H9 (cell line): ENCODE measurements at regions not wholly inside any gene's neighbourhood (a gene's known extent, or its start where the extent isn't known, plus 50 kb on each side); places are given as distances from the start of the nearest gene placed in this dataset.

Experiments
- DNase-seq: peaks from one replicate; pipeline ENCODE4 v3.0.0-alpha.2; 2017
- H2AFZ ChIP-seq: one replicate; pipeline ENCODE4 v1.6.1; 2013; ENCODE audit warnings: mild to moderate bottlenecking, low read length, control low read depth, moderate library complexity
- H2AK5ac ChIP-seq: 2 replicates; pipeline ENCODE4 v1.6.1; 2013; ENCODE audit warnings: low read length, control low read depth, mixed read lengths; ENCODE audit not compliant: insufficient read length
- H2BK120ac ChIP-seq: one replicate; pipeline ENCODE4 v1.6.1; 2013; ENCODE audit warnings: low read depth, mild to moderate bottlenecking, low read length, control low read depth, inconsistent platforms; ENCODE audit not compliant: poor library complexity, severe bottlenecking
- H2BK12ac ChIP-seq: 2 replicates; pipeline ENCODE4 v1.6.1; 2013; ENCODE audit warnings: low read length, control low read depth, mixed read lengths, low read depth; ENCODE audit not compliant: insufficient read length
- H2BK15ac ChIP-seq: 2 replicates; pipeline ENCODE4 v1.6.1; 2013; ENCODE audit warnings: low read depth, low read length, control low read depth
- H2BK20ac ChIP-seq: one replicate; pipeline ENCODE4 v1.6.1; 2013; ENCODE audit warnings: low read depth, mild to moderate bottlenecking, low read length, control low read depth, inconsistent platforms; ENCODE audit not compliant: poor library complexity, severe bottlenecking
- H2BK5ac ChIP-seq: 2 replicates; pipeline ENCODE4 v1.6.1; 2013; ENCODE audit warnings: low read length, control low read depth, mixed read lengths; ENCODE audit not compliant: insufficient read length
- H3K14ac ChIP-seq: 2 replicates; pipeline ENCODE4 v1.6.1; 2013; ENCODE audit warnings: low read length, control low read depth; ENCODE audit not compliant: insufficient read depth
- H3K18ac ChIP-seq: 2 replicates; pipeline ENCODE4 v1.6.1; 2013; ENCODE audit warnings: low read depth, mild to moderate bottlenecking, mixed read lengths, low read length, control low read depth; ENCODE audit not compliant: insufficient read length
- H3K23ac ChIP-seq: 2 replicates; pipeline ENCODE4 v1.6.1; 2013; ENCODE audit warnings: low read length, control low read depth, mixed read lengths, low read depth; ENCODE audit not compliant: insufficient read length
- H3K23me2 ChIP-seq: 2 replicates; pipeline ENCODE4 v1.6.1; 2013; ENCODE audit warnings: low read depth, mild to moderate bottlenecking, mixed read lengths, low read length, control low read depth; ENCODE audit not compliant: insufficient read length, poor library complexity, severe bottlenecking
- H3K27ac ChIP-seq: 2 replicates; pipeline ENCODE4 v1.5.1; 2013; ENCODE audit warnings: low read length, control low read depth, mixed read lengths, low read depth; ENCODE audit not compliant: insufficient read length
- H3K27me3 ChIP-seq: 2 replicates; pipeline ENCODE4 v1.6.1; 2013; ENCODE audit warnings: low read length, control low read depth, inconsistent platforms; ENCODE audit not compliant: insufficient read depth
- H3K4ac ChIP-seq: 2 replicates; pipeline ENCODE4 v1.6.1; 2013; ENCODE audit warnings: low read depth, mild to moderate bottlenecking, control low read depth, inconsistent platforms, low read length, moderate library complexity
- H3K4me1 ChIP-seq: 2 replicates; pipeline ENCODE4 v1.6.1; 2013; ENCODE audit warnings: low read length, control low read depth, inconsistent platforms; ENCODE audit not compliant: insufficient read depth
- H3K4me2 ChIP-seq: 2 replicates; pipeline ENCODE4 v1.6.1; 2013; ENCODE audit warnings: low read length, control low read depth, mixed read lengths; ENCODE audit not compliant: insufficient read length, insufficient read depth
- H3K56ac ChIP-seq: 2 replicates; pipeline ENCODE4 v1.6.1; 2013; ENCODE audit warnings: low read depth, mild to moderate bottlenecking, mixed read lengths, low read length, control low read depth; ENCODE audit not compliant: insufficient read length
- H3K79me1 ChIP-seq: 2 replicates; pipeline ENCODE4 v1.6.1; 2013; ENCODE audit warnings: low read depth, mild to moderate bottlenecking, moderate library complexity, low read length, control low read depth, inconsistent platforms; ENCODE audit not compliant: insufficient read depth, poor library complexity, severe bottlenecking
- H3K79me2 ChIP-seq: 2 replicates; pipeline ENCODE4 v1.6.1; 2013; ENCODE audit warnings: low read length, control low read depth, inconsistent platforms; ENCODE audit not compliant: insufficient read depth
- H3K9ac ChIP-seq: 2 replicates; pipeline ENCODE4 v1.6.1; 2013; ENCODE audit warnings: low read length, control low read depth, mixed read lengths; ENCODE audit not compliant: insufficient read length; ENCODE audit errors: extremely low read depth
- H3K9me3 ChIP-seq: one replicate; pipeline ENCODE4 v1.6.1; 2013; ENCODE audit warnings: low read depth, low read length, inconsistent platforms; ENCODE audit not compliant: control insufficient read depth
- H3T11ph ChIP-seq: one replicate; pipeline ENCODE4 v1.6.1; 2013; ENCODE audit warnings: mild to moderate bottlenecking, low read length, control low read depth, inconsistent platforms
- H4K20me1 ChIP-seq: one replicate; pipeline ENCODE4 v1.6.1; 2013; ENCODE audit not compliant: control insufficient read depth, insufficient read length, insufficient read depth
- H4K5ac ChIP-seq: 2 replicates; pipeline ENCODE4 v1.6.1; 2013; ENCODE audit warnings: low read depth, mild to moderate bottlenecking, mixed read lengths, low read length, control low read depth; ENCODE audit not compliant: insufficient read length
- H4K8ac ChIP-seq: replicated peaks from 2 replicates; pipeline ENCODE4 v1.6.1; 2013; ENCODE audit warnings: low read length, control low read depth, mixed read lengths, low read depth; ENCODE audit not compliant: insufficient read length
- H4K91ac ChIP-seq: 2 replicates; pipeline ENCODE4 v1.6.1; 2013; ENCODE audit warnings: low read depth, mild to moderate bottlenecking, moderate library complexity, mixed read lengths, low read length, control low read depth; ENCODE audit not compliant: insufficient read length
- H3K27ac Mint-ChIP-seq, 3 experiments: 2 replicates in 2 of 3; 3 replicates in 1 of 3; pipeline ENCODE4 v1.8.0; 2020 to 2021; ENCODE audit warnings: mixed read lengths in 3 of 3, mild to moderate bottlenecking in 1 of 3, moderate library complexity in 1 of 3
- H3K27me3 Mint-ChIP-seq: 2 replicates; pipeline ENCODE4 v1.8.0; 2021; ENCODE audit warnings: low read depth, mild to moderate bottlenecking, moderate library complexity, mixed read lengths
- H3K36me3 Mint-ChIP-seq, 3 experiments: 2 replicates in 2 of 3; 3 replicates in 1 of 3; pipeline ENCODE4 v1.8.0; 2020 to 2021; ENCODE audit warnings: low read depth in 3 of 3, mixed read lengths in 3 of 3; ENCODE audit not compliant: insufficient read depth in 1 of 3
- H3K4me1 Mint-ChIP-seq, 2 experiments: 2 replicates each; pipeline ENCODE4 v1.8.0; 2020; ENCODE audit warnings: mixed read lengths in 2 of 2
- H3K4me3 Mint-ChIP-seq, 2 experiments: 2 replicates in 1 of 2; 3 replicates in 1 of 2; pipeline ENCODE4 v1.8.0; 2020 to 2021; ENCODE audit warnings: mild to moderate bottlenecking in 2 of 2, mixed read lengths in 2 of 2, moderate library complexity in 1 of 2
- H3K9me3 Mint-ChIP-seq, 2 experiments: 2 replicates in 1 of 2; 3 replicates in 1 of 2; pipeline ENCODE4 v1.8.0; 2020; ENCODE audit warnings: mild to moderate bottlenecking in 2 of 2, mixed read lengths in 2 of 2, moderate library complexity in 1 of 2
- WGBS: extraction: QIAGEN DNeasy Blood & Tissue Kit; methylation state at CpG from one replicate; pipeline ENCODE4 v1.1.7; 2013; ENCODE audit warnings: missing lambda C conversion rate, low lambda C conversion rate, mixed read lengths; ENCODE audit not compliant: insufficient read length; ENCODE audit errors: extremely low coverage; 5-methylcytosine and 5-hydroxymethylcytosine counted together
- TF ChIP-seq, protein P1 (sequence below): fragments of 200-600 bp; sonication (generic); conservative IDR thresholded peaks from 3 replicates; pipeline ENCODE4 v1.8.0; 2021; ENCODE audit warnings: antibody characterized with exemption, mild to moderate bottlenecking

DNA sequence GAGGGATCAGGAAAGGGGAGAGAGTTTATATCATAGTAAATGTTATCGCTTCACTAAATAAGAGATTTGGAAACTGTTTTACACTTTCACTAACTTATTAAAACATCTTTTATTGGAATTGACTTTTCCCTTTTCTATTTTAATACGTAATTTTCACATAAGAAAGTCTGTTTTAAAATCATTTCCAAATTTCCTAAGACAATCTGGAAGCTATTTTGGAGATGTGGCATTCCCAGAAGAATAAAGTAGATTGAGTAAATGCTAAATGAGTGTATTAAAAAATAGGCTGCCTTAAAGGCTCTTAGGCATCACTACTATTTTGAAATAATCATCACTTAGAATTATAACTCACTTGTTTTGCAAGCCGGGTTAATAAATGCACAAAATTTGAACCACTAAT, 763.5 kb downstream of the EDEM1 start:
- no CpG with 5 or more reads among the region's 3 CpGs for WGBS
- Histone ChIP-seq H3K4me1 (no peaks in the 10 kb centered on the region), H3K23ac (no peak overlapping the region), H3K27ac (no peak overlapping the region), H3K18ac (no peak overlapping the region), H3K9ac (no peak overlapping the region), H4K8ac (no peak overlapping the region), H4K20me1 (no peaks in the 10 kb centered on the region), H3K27me3 (no peaks in the 10 kb centered on the region), H3K79me2 (no peaks in the 10 kb centered on the region), H3T11ph (no peak overlapping the region), H2BK12ac (no peak overlapping the region), H2BK120ac (no peak overlapping the region), H2BK5ac (no peak overlapping the region), H3K4me2 (no peak overlapping the region), H2BK20ac (no peak overlapping the region), H3K79me1 (no peaks in the 10 kb centered on the region), H3K23me2 (no peaks in the 10 kb centered on the region), H3K9me3 (no peaks in the 10 kb centered on the region), H4K91ac (no peak overlapping the region), H4K5ac (no peak overlapping the region), H3K14ac (no peak overlapping the region), H3K4ac (no peak overlapping the region), H2AK5ac (no peak overlapping the region), H3K56ac (no peak overlapping the region), H2AFZ (no peak overlapping the region), H2BK15ac (no peak overlapping the region)
- H3K4me1 Mint-ChIP-seq, result no peaks in the 10 kb centered on the region
- no peaks in the 10 kb centered on the region for H3K9me3 Mint-ChIP-seq
- no peak overlapping the region for H3K4me3 Mint-ChIP-seq
- TF ChIP-seq, protein P1, sequence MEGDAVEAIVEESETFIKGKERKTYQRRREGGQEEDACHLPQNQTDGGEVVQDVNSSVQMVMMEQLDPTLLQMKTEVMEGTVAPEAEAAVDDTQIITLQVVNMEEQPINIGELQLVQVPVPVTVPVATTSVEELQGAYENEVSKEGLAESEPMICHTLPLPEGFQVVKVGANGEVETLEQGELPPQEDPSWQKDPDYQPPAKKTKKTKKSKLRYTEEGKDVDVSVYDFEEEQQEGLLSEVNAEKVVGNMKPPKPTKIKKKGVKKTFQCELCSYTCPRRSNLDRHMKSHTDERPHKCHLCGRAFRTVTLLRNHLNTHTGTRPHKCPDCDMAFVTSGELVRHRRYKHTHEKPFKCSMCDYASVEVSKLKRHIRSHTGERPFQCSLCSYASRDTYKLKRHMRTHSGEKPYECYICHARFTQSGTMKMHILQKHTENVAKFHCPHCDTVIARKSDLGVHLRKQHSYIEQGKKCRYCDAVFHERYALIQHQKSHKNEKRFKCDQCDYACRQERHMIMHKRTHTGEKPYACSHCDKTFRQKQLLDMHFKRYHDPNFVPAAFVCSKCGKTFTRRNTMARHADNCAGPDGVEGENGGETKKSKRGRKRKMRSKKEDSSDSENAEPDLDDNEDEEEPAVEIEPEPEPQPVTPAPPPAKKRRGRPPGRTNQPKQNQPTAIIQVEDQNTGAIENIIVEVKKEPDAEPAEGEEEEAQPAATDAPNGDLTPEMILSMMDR, result no peak
- no peak for DNase-seq
- no peaks in the 10 kb centered on the region for H3K36me3 Mint-ChIP-seq
- no peak overlapping the region for H3K27ac Mint-ChIP-seq
- 0 out of 2 replicates have a peak, but pooled peaks cover 2% of the 10 kb centered on the region for H3K27me3 Mint-ChIP-seq
